ENCODE measurements at regions not wholly inside any gene's neighbourhood (a gene's known extent, or its start where the extent isn't known, plus 50 kb on each side); places are given as distances from the start of the nearest gene placed in this dataset.

DNA sequence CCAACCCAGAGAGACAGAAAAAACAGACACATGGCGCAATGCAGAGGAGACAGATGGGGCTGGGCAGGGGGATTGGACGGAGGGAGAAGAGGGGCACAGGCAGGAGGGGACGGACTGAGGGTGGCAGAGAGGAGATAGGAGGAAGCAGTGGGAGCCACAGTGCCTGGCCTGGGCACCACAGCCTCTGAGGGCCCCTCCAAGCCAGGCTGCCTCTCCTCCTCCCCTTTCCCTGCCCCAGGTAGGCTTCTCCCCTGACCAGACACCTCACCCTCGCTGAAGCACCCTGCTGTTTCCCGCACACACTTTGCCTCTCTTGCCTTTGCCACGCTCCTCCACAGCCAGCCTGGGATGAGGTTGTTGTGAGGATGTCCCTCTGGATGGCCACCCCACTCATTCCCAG lies 84.0 kb upstream of the PRR20G start:
- peaks cover 0 to 16% (median 0%) of the 10 kb centered on the region in 4 donors for H3K9me3 ChIP-seq
- H3K4me1 ChIP-seq, result no peaks in the 10 kb centered on the region
- DNase-seq (ENCODE audit: low spot score in 2 of 2), result no peak
- no peak overlapping the region for H3K4me3 ChIP-seq
- no peak overlapping the region for H3K27ac ChIP-seq
- H3K27me3 ChIP-seq, result peaks cover 0 to 4% of the 10 kb centered on the region in 2 donors
- no peaks in the 10 kb centered on the region for H3K36me3 ChIP-seq
- 72% methylated on average over 6 of the region's 6 CpGs for WGBS, 2 donors
- TF ChIP-seq POLR2A (IDR thresholded peaks at IDR 0.05) (no peak), EP300 (IDR thresholded peaks at IDR 0.05) (no peak), CTCF (IDR thresholded peaks at IDR 0.05) (no peak)

- Histone ChIP-seq H3K36me3 (no peaks in the 10 kb centered on the region), H3K4me3 (no peak overlapping the region), H3K4me1 (no peaks in the 10 kb centered on the region), H3K27ac (no peak overlapping the region), H3K27me3 (peaks cover 0 to 4% of the 10 kb centered on the region in 2 donors), H3K9me3 (peaks cover 0 to 11% (median 0%) of the 10 kb centered on the region in 4 donors)
- TF ChIP-seq POLR2A (IDR thresholded peaks at IDR 0.05), result no peak
- TF ChIP-seq CTCF (IDR thresholded peaks at IDR 0.05), result no peak
- TF ChIP-seq EP300 (IDR thresholded peaks at IDR 0.05), result no peak
- 58 to 62% methylated on average over 10 of the region's 10 CpGs for WGBS, 2 donors
- DNase-seq (ENCODE audit: low spot score in 2 of 2), result no peak
Observed at GRCh38 chr3:127371334-127371733, 83.5 kb upstream of the PRR20G start.

- TF ChIP-seq CTCF (IDR thresholded peaks at IDR 0.05) (no peak), POLR2A (IDR thresholded peaks at IDR 0.05) (no peak), EP300 (IDR thresholded peaks at IDR 0.05) (no peak)
- Histone ChIP-seq H3K4me3 (no peak overlapping the region), H3K27ac (no peak overlapping the region), H3K9me3 (peaks cover 0 to 7% (median 0%) of the 10 kb centered on the region in 4 donors), H3K4me1 (no peaks in the 10 kb centered on the region), H3K36me3 (no peaks in the 10 kb centered on the region), H3K27me3 (peaks cover 0 to 4% of the 10 kb centered on the region in 2 donors)
- 33 to 57% methylated on average over 4 to 9 of the region's 9 CpGs for WGBS, 2 donors
- no peak for DNase-seq (ENCODE audit: low spot score in 2 of 2)
Observed at GRCh38 chr3:127370906-127371305, 83.1 kb upstream of the PRR20G start.

DNA sequence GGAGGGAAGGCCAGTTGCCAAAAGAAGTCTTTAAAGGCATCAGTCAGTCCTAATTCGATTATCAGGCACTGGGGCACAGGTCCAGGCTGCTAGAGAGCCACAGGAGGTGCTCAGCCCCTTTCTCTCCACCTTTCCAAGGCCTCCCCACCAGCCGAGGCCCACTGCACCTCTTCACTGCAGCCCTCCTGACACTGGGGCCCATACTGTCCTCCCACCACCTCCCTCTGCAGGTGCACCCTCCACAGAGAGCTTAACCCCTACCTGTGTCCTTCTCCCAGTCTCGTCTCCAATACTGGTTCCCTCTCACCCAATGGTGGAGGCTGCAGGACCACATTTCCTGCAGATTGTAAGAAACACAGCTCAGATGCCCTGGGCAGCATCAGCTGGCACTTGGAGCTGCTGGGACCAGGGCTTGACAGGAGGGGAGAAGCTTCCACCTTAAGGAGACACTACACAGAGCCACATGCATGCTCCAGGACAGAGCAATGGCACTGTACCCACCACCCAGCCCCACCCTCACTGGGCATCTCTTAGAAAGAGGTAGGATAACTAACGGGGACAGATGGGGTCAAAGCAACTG lies 81.6 kb upstream of the PRR20G start:
- H3K27ac ChIP-seq, result no peak overlapping the region
- no peak for TF ChIP-seq CTCF (IDR thresholded peaks at IDR 0.05)
- TF ChIP-seq POLR2A (IDR thresholded peaks at IDR 0.05), result no peak
- TF ChIP-seq EP300 (IDR thresholded peaks at IDR 0.05), result no peak
- DNase-seq (ENCODE audit: low spot score in 2 of 2), result no peak
- H3K27me3 ChIP-seq, result peaks cover 0 to 4% of the 10 kb centered on the region in 2 donors
- H3K36me3 ChIP-seq, result no peaks in the 10 kb centered on the region
- 58 to 63% methylated on average over 4 of the region's 4 CpGs for WGBS, 2 donors
- H3K4me1 ChIP-seq, result no peaks in the 10 kb centered on the region
- no peaks in the 10 kb centered on the region for H3K9me3 ChIP-seq
- H3K4me3 ChIP-seq, result no peak overlapping the region

DNA sequence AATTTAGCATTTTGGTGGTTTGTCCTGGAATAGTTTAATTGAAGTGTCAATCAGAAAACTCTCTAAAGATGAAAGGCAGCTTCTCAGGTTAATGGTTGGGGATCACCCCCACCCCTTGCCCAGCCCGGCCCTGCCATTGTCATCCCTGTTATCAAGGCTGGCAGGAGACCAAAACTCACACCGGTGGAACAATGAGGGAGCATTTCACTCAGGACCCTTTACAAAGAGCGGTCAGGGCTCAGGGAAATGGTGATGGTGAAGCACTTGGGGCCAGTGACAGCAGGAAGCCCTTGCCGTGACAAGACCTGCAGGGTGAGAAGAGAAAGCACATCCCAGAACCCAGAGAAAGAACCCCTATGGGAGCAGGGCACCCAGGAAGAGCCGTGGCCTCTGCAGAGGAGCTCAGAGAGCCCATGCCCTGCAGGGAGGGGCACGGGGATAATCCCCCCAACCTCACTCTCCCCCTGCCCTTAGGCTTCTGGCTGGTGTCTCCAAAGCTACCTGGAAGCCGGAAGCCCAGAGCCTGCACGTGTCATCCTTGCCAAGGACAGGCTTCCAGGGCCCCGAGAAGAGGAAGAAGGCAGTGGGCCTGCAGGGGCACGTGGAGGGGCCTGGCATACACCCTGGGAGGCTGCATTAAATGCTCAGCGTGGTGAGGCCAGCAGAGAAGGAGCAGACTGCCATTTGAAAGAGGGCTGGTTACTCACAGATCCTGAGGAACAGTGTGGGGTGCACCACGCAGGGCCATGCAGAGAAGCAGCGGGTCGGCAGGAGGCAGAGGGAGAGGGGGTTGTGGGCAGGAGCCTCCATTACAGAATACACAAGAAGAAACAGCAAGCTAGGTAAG lies 80.6 kb upstream of the PRR20G start:
- DNase-seq (ENCODE audit: low spot score in 2 of 2), result no peak
- no peak overlapping the region for H3K27ac ChIP-seq
- TF ChIP-seq POLR2A (IDR thresholded peaks at IDR 0.05), result no peak
- TF ChIP-seq CTCF (IDR thresholded peaks at IDR 0.05), result no peak
- no peaks in the 10 kb centered on the region for H3K36me3 ChIP-seq
- no peak overlapping the region for H3K4me3 ChIP-seq
- H3K27me3 ChIP-seq, result peaks cover 0 to 4% of the 10 kb centered on the region in 2 donors
- no peaks in the 10 kb centered on the region for H3K4me1 ChIP-seq
- H3K9me3 ChIP-seq, result peaks cover 0 to 6% (median 0%) of the 10 kb centered on the region in 4 donors
- WGBS, 2 donors, result 42 to 46% methylated on average over 14 of the region's 14 CpGs
